Neural cell (in vitro differentiated cells): ENCODE measurements at regions not wholly inside any gene's neighbourhood (a gene's known extent, or its start where the extent isn't known, plus 50 kb on each side); places are given as distances from the start of the nearest gene placed in this dataset.

Source experiments
- H2AFZ ChIP-seq: fragments of 200-600, 300-800 bp; sonication (generic), shearing (Covaris generic); 2 replicates; pipeline ENCODE4 v1.6.0; 2014; ENCODE audit warnings: low read depth, mild to moderate bottlenecking, antibody characterized with exemption, low read length, moderate library complexity
- H3F3A ChIP-seq: fragments of 200-600 bp; shearing (Covaris generic); 2 replicates; pipeline ENCODE4 v1.6.1; 2016; ENCODE audit warnings: mild to moderate bottlenecking, moderate library complexity, mixed read lengths, antibody characterized with exemption, low read length; ENCODE audit not compliant: insufficient read depth, poor library complexity, severe bottlenecking
- H3K27ac ChIP-seq: fragments of 200-600, 300-800 bp; sonication (generic), shearing (Covaris generic); 2 replicates; pipeline ENCODE4 v1.5.1; 2014; ENCODE audit warnings: mild to moderate bottlenecking, low read length, moderate library complexity
- H3K27me3 ChIP-seq: fragments of 300-800, 200-600 bp; sonication (generic), shearing (Covaris generic); 2 replicates; pipeline ENCODE4 v1.6.0; 2014; ENCODE audit warnings: mild to moderate bottlenecking, low read depth, low read length, moderate library complexity; ENCODE audit not compliant: insufficient read depth
- H3K36me3 ChIP-seq: fragments of 300-800, 200-600 bp; sonication (generic), shearing (Covaris generic); 2 replicates; pipeline ENCODE4 v1.5.1; 2014; ENCODE audit warnings: mild to moderate bottlenecking, antibody characterized with exemption, low read length, moderate library complexity; ENCODE audit not compliant: insufficient read depth
- H3K4me2 ChIP-seq: fragments of 300-800, 200-600 bp; sonication (generic), shearing (Covaris generic); 2 replicates; pipeline ENCODE4 v1.6.0; 2014; ENCODE audit warnings: mild to moderate bottlenecking, low read length
- H3K4me3 ChIP-seq: fragments of 300-800, 200-600 bp; sonication (generic), shearing (Covaris generic); 2 replicates; pipeline ENCODE4 v1.5.1; 2014; ENCODE audit warnings: mild to moderate bottlenecking, low read length, moderate library complexity
- H3K79me2 ChIP-seq: fragments of 200-600 bp; shearing (Covaris generic); replicated peaks from 2 replicates; pipeline ENCODE4 v1.6.0; 2014; ENCODE audit warnings: mild to moderate bottlenecking, low read length, moderate library complexity; ENCODE audit not compliant: insufficient read depth
- H3K9ac ChIP-seq: fragments of 300-800, 200-600 bp; sonication (generic), shearing (Covaris generic); 2 replicates; pipeline ENCODE4 v1.6.1; 2016; ENCODE audit warnings: mild to moderate bottlenecking, low read length, mixed read lengths
- H3K9me2 ChIP-seq: fragments of 200-600 bp; shearing (Covaris generic); 2 replicates; pipeline ENCODE4 v1.6.1; 2016; ENCODE audit warnings: mild to moderate bottlenecking, low read length, mixed read lengths; ENCODE audit not compliant: insufficient read depth
- H3K9me3 ChIP-seq: fragments of 200-600, 300-800 bp; sonication (generic), shearing (Covaris generic); 2 replicates; pipeline ENCODE4 v1.6.1; 2016; ENCODE audit warnings: mild to moderate bottlenecking, mixed run types, low read length, moderate library complexity, mixed read lengths
- H4K20me1 ChIP-seq: fragments of 200-600 bp; shearing (Covaris generic); 2 replicates; pipeline ENCODE4 v1.6.1; 2016; ENCODE audit warnings: mild to moderate bottlenecking, mixed run types; ENCODE audit not compliant: insufficient read depth
- EP300 ChIP-seq: fragments of 450-650 bp; conservative IDR thresholded peaks from 2 replicates; pipeline ENCODE4 v1.6.1; 2014; ENCODE audit warnings: antibody characterized with exemption, mild to moderate bottlenecking, moderate library complexity; ENCODE audit not compliant: poor library complexity, severe bottlenecking
- EZH2 ChIP-seq: fragments of 200-600, 300-800 bp; shearing (Covaris generic), sonication (generic); IDR thresholded peaks from 2 replicates; pipeline ENCODE4 v1.6.1; 2014; ENCODE audit warnings: antibody characterized with exemption, low read length, borderline replicate concordance, mild to moderate bottlenecking; ENCODE audit not compliant: insufficient read depth, poor library complexity, severe bottlenecking
- MXI1 ChIP-seq: fragments of 450-650 bp; conservative IDR thresholded peaks from 2 replicates; pipeline ENCODE4 v1.6.1; 2014; ENCODE audit warnings: antibody characterized with exemption, mild to moderate bottlenecking; ENCODE audit not compliant: poor library complexity, severe bottlenecking
- POLR2AphosphoS5 ChIP-seq: IDR thresholded peaks from 2 replicates; pipeline ENCODE4 v1.6.1; 2012
- RAD21 ChIP-seq: fragments of 450-650 bp; conservative IDR thresholded peaks from 2 replicates; pipeline ENCODE4 v1.6.1; 2014; ENCODE audit warnings: antibody characterized with exemption, mild to moderate bottlenecking, moderate library complexity
- SMC3 ChIP-seq: fragments of 450-650 bp; conservative IDR thresholded peaks from 2 replicates; pipeline ENCODE4 v1.6.1; 2014; ENCODE audit warnings: antibody characterized with exemption, mild to moderate bottlenecking, moderate library complexity; ENCODE audit not compliant: poor library complexity
- TAF1 ChIP-seq: IDR thresholded peaks from 2 replicates; pipeline ENCODE4 v1.6.1; 2012; ENCODE audit warnings: low read depth
- TF ChIP-seq, protein P1 (sequence below): fragments of 450-650 bp; IDR thresholded peaks from 2 replicates; pipeline ENCODE4 v1.5.1; 2014; ENCODE audit warnings: antibody characterized with exemption, mild to moderate bottlenecking, moderate library complexity; ENCODE audit not compliant: poor library complexity, severe bottlenecking
- TF ChIP-seq, protein P2 (sequence below): IDR thresholded peaks from 2 replicates; pipeline ENCODE4 v1.6.1; 2012; ENCODE audit warnings: borderline replicate concordance

DNA sequence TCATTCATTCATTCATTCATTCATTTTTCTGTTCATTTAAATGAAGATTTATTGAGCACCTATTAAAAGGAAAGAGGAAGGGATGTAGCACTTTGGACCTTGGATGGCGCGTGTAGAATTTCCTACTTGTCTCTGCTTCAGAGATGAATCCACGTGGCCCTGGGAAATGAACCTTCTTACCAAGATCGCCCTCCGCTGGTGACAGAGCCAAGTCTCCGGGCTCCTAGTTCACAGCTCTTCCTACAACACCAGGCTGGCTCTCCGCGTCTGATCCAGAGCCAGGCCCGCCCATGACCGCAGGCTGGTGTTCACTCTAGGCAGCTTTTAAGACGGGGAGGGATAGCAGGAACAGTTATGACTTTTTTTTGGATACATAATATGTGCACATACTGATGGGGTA is 70.9 kb upstream of the PIWIL1 start:
- H3K4me3 ChIP-seq: no peak overlapping the region
- no peaks in the 10 kb centered on the region for H3K9me2 ChIP-seq
- H3F3A ChIP-seq: no peaks in the 10 kb centered on the region
- H3K4me2 ChIP-seq: no peak overlapping the region
- TF ChIP-seq, protein P1, sequence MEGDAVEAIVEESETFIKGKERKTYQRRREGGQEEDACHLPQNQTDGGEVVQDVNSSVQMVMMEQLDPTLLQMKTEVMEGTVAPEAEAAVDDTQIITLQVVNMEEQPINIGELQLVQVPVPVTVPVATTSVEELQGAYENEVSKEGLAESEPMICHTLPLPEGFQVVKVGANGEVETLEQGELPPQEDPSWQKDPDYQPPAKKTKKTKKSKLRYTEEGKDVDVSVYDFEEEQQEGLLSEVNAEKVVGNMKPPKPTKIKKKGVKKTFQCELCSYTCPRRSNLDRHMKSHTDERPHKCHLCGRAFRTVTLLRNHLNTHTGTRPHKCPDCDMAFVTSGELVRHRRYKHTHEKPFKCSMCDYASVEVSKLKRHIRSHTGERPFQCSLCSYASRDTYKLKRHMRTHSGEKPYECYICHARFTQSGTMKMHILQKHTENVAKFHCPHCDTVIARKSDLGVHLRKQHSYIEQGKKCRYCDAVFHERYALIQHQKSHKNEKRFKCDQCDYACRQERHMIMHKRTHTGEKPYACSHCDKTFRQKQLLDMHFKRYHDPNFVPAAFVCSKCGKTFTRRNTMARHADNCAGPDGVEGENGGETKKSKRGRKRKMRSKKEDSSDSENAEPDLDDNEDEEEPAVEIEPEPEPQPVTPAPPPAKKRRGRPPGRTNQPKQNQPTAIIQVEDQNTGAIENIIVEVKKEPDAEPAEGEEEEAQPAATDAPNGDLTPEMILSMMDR: no peak
- TF ChIP-seq TAF1: no peak
- TF ChIP-seq RAD21: no peak
- H2AFZ ChIP-seq: no peak overlapping the region
- H3K79me2 ChIP-seq: no peaks in the 10 kb centered on the region
- H3K36me3 ChIP-seq: no peaks in the 10 kb centered on the region
- no peak overlapping the region for H3K27ac ChIP-seq
- H3K9ac ChIP-seq: no peak overlapping the region
- no peaks in the 10 kb centered on the region for H4K20me1 ChIP-seq
- H3K27me3 ChIP-seq: no peaks in the 10 kb centered on the region
- no peaks in the 10 kb centered on the region for H3K9me3 ChIP-seq

GRCh38 chr12:130280231-130280630 is 57.5 kb upstream of the PIWIL1 start:
- Histone ChIP-seq H3K4me3 (no peak overlapping the region), H3K79me2 (no peaks in the 10 kb centered on the region), H3K9me2 (no peaks in the 10 kb centered on the region), H3K9ac (no peak overlapping the region), H4K20me1 (no peaks in the 10 kb centered on the region), H2AFZ (no peak overlapping the region), H3K27me3 (no peaks in the 10 kb centered on the region), H3K4me2 (no peak overlapping the region), H3K36me3 (no peaks in the 10 kb centered on the region), H3K27ac (no peak overlapping the region), H3F3A (no peaks in the 10 kb centered on the region), H3K9me3 (no peaks in the 10 kb centered on the region)
- TF ChIP-seq EZH2: no peak
- TF ChIP-seq SMC3: no peak
- TF ChIP-seq, protein P1: no peak
- no peak for TF ChIP-seq POLR2AphosphoS5
- TF ChIP-seq RAD21: no peak
- TF ChIP-seq, protein P2, sequence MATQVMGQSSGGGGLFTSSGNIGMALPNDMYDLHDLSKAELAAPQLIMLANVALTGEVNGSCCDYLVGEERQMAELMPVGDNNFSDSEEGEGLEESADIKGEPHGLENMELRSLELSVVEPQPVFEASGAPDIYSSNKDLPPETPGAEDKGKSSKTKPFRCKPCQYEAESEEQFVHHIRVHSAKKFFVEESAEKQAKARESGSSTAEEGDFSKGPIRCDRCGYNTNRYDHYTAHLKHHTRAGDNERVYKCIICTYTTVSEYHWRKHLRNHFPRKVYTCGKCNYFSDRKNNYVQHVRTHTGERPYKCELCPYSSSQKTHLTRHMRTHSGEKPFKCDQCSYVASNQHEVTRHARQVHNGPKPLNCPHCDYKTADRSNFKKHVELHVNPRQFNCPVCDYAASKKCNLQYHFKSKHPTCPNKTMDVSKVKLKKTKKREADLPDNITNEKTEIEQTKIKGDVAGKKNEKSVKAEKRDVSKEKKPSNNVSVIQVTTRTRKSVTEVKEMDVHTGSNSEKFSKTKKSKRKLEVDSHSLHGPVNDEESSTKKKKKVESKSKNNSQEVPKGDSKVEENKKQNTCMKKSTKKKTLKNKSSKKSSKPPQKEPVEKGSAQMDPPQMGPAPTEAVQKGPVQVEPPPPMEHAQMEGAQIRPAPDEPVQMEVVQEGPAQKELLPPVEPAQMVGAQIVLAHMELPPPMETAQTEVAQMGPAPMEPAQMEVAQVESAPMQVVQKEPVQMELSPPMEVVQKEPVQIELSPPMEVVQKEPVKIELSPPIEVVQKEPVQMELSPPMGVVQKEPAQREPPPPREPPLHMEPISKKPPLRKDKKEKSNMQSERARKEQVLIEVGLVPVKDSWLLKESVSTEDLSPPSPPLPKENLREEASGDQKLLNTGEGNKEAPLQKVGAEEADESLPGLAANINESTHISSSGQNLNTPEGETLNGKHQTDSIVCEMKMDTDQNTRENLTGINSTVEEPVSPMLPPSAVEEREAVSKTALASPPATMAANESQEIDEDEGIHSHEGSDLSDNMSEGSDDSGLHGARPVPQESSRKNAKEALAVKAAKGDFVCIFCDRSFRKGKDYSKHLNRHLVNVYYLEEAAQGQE: no peak
- TF ChIP-seq TAF1: no peak
- no peak for TF ChIP-seq EP300
- TF ChIP-seq MXI1: no peak
